SK-N-SH treated with all-trans-retinoic acid at 6 μM for 48 hours (cell line): ENCODE measurements at regions not wholly inside any gene's neighbourhood (a gene's known extent, or its start where the extent isn't known, plus 50 kb on each side); places are given as distances from the start of the nearest gene placed in this dataset.

ENCODE experiments used
- ATAC-seq: fragments of 200-7000 bp; cut with Tn5 transposase; 3 replicates; pipeline ENCODE4 v1.9.1; 2020; ENCODE audit warnings: mild to moderate bottlenecking, moderate library complexity
- ARNTL ChIP-seq: fragments of 450-650 bp; formaldehyde crosslinking; IDR thresholded peaks from 2 replicates; pipeline ENCODE4 v1.5.0; 2020; ENCODE audit warnings: low read depth, mild to moderate bottlenecking, moderate library complexity, borderline replicate concordance
- BACH2 ChIP-seq: fragments of 250-450 bp; sonication (Bioruptor Pico); IDR thresholded peaks from 2 replicates; pipeline ENCODE4 v1.9.0; 2021; ENCODE audit warnings: mild to moderate bottlenecking, borderline replicate concordance
- CREB5 ChIP-seq: fragments of 250-450 bp; sonication (Bioruptor Pico); IDR thresholded peaks from 2 replicates; pipeline ENCODE4 v1.5.1; 2020; ENCODE audit warnings: low read depth, mild to moderate bottlenecking, moderate library complexity
- CSDC2 ChIP-seq: fragments of 250-450 bp; sonication (Bioruptor Pico); IDR thresholded peaks from 2 replicates; pipeline ENCODE4 v1.5.0; 2020; ENCODE audit warnings: mild to moderate bottlenecking, moderate library complexity
- ESRRG ChIP-seq: fragments of 250-450 bp; sonication (Bioruptor Pico); IDR thresholded peaks from 2 replicates; pipeline ENCODE4 v1.6.1; 2021; ENCODE audit warnings: mild to moderate bottlenecking
- GLIS3 ChIP-seq: fragments of 250-450 bp; sonication (Bioruptor Pico); IDR thresholded peaks from 2 replicates; pipeline ENCODE4 v1.5.0; 2020; ENCODE audit warnings: mild to moderate bottlenecking, moderate library complexity
- ISL1 ChIP-seq: fragments of 250-450 bp; sonication (Bioruptor Pico); IDR thresholded peaks from 2 replicates; pipeline ENCODE4 v2.1.2; 2022; ENCODE audit warnings: mild to moderate bottlenecking, moderate library complexity
- OSR1 ChIP-seq: fragments of 250-450 bp; sonication (Bioruptor Pico); IDR thresholded peaks from 2 replicates; pipeline ENCODE4 v1.8.0; 2022; ENCODE audit warnings: moderate library complexity, mild to moderate bottlenecking, inconsistent platforms
- RARB ChIP-seq: fragments of 250-450 bp; sonication (Bioruptor Pico); IDR thresholded peaks from 2 replicates; pipeline ENCODE4 v1.8.0; 2021; ENCODE audit warnings: mild to moderate bottlenecking, moderate library complexity
- SNAI2 ChIP-seq: fragments of 250-450 bp; sonication (Bioruptor Pico); IDR thresholded peaks from 2 replicates; pipeline ENCODE4 v1.5.0; 2020; ENCODE audit warnings: mild to moderate bottlenecking, moderate library complexity
- TCF4 ChIP-seq: fragments of 250-450 bp; sonication (Bioruptor Pico); IDR thresholded peaks from 2 replicates; pipeline ENCODE4 v1.8.0; 2021; ENCODE audit warnings: mild to moderate bottlenecking, moderate library complexity, borderline replicate concordance
- TOX ChIP-seq: fragments of 250-450 bp; sonication (Bioruptor Pico); IDR thresholded peaks from 2 replicates; pipeline ENCODE4 v1.8.0; 2021; ENCODE audit warnings: mild to moderate bottlenecking, moderate library complexity, borderline replicate concordance
- TSHZ2 ChIP-seq: fragments of 250-450 bp; sonication (Bioruptor Pico); IDR thresholded peaks from 2 replicates; pipeline ENCODE4 v1.5.0; 2020; ENCODE audit warnings: mild to moderate bottlenecking, moderate library complexity
- ZC3H10 ChIP-seq: fragments of 250-450 bp; sonication (Bioruptor Pico); IDR thresholded peaks from 2 replicates; pipeline ENCODE4 v1.5.1; 2021; ENCODE audit warnings: mild to moderate bottlenecking, moderate library complexity
- ZFP3 ChIP-seq: fragments of 250-450 bp; sonication (Bioruptor Pico); IDR thresholded peaks from 2 replicates; pipeline ENCODE4 v1.5.0; 2020; ENCODE audit warnings: mild to moderate bottlenecking, moderate library complexity
- ZFP30 ChIP-seq: fragments of 450-650 bp; formaldehyde crosslinking; IDR thresholded peaks from 2 replicates; pipeline ENCODE4 v1.5.0; 2022; ENCODE audit warnings: mild to moderate bottlenecking, moderate library complexity
- ZNF565 ChIP-seq: fragments of 450-650 bp; formaldehyde crosslinking; conservative IDR thresholded peaks from 2 replicates; pipeline ENCODE4 v1.5.0; 2020; ENCODE audit warnings: low read depth, mild to moderate bottlenecking, moderate library complexity
- ZNF8 ChIP-seq: fragments of 450-650 bp; formaldehyde crosslinking; IDR thresholded peaks from 2 replicates; pipeline ENCODE4 v1.5.0; 2020; ENCODE audit warnings: mild to moderate bottlenecking, moderate library complexity
- TF ChIP-seq, protein P1 (sequence below): fragments of 250-450 bp; sonication (Bioruptor Pico); IDR thresholded peaks from 2 replicates; pipeline ENCODE4 v1.5.1; 2021; ENCODE audit warnings: mild to moderate bottlenecking, moderate library complexity

DNA sequence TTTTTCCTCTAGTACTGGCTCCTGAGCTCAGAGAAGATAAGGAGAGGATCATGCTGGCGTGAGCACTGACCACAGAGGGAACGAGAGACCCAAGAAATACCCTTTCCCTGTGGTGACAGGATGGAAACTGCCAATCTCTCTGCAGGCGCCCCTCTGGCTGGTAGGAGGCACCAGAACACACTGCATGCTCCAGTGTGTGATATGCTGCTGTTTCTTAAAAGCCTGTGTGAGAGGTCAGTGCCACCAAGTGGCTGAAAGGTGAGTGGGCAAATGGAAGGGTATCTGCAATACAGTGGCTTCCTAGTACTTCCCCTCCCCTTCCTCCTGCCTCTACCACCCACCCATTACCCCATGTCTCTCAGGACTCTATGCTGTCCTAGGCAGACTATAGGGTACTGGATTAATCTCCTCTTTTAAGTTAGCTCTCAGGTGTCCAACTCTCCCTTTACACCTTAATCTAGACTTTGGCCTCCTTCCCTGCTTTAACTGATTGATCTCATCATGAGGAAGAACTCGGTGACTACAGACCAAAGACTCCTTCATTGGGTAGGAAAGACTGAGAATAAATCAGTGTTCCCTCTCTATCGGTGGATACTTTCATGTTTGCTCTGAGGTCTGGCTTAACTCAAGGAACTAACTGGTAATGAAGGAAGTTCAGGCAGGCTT lies 283.6 kb downstream of the ADRA2A start (continued):
- TF ChIP-seq, protein P1, sequence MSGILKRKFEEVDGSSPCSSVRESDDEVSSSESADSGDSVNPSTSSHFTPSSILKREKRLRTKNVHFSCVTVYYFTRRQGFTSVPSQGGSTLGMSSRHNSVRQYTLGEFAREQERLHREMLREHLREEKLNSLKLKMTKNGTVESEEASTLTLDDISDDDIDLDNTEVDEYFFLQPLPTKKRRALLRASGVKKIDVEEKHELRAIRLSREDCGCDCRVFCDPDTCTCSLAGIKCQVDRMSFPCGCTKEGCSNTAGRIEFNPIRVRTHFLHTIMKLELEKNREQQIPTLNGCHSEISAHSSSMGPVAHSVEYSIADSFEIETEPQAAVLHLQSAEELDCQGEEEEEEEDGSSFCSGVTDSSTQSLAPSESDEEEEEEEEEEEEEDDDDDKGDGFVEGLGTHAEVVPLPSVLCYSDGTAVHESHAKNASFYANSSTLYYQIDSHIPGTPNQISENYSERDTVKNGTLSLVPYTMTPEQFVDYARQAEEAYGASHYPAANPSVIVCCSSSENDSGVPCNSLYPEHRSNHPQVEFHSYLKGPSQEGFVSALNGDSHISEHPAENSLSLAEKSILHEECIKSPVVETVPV = no peak

DNA sequence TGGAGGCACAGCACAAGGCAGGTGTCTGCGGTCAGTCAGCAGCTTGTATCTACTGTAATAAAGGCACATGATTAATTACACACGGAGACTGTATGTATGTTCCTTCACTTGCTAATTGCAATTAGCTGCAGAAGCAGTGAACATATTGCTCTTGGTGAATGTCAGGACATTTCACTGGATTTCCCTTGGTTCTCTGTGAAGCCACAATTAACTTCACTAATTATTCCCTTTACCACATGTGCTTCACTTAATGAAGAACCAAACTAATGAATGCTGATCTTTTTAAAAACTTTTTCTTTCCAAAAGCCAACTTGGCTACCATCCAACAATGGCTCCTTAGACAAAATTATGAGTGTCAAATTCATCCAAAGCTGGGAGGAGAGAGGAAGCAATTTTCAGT lies 290.7 kb downstream of the ADRA2A start:
- ATAC-seq = no peak
- no peak for TF ChIP-seq ISL1 (CRISPR knock-in tag)
- no peak for TF ChIP-seq ZNF565
- TF ChIP-seq ARNTL (CRISPR knock-in tag) = no peak
- TF ChIP-seq GLIS3 (CRISPR knock-in tag) = no peak
- no peak for TF ChIP-seq ZC3H10 (CRISPR knock-in tag)
- no peak for TF ChIP-seq ESRRG
- no peak for TF ChIP-seq TCF4 (CRISPR knock-in tag)
- no peak for TF ChIP-seq RARB (CRISPR knock-in tag)
- no peak for TF ChIP-seq TOX (CRISPR knock-in tag)
- no peak for TF ChIP-seq OSR1 (CRISPR knock-in tag)
- no peak for TF ChIP-seq CREB5 (CRISPR knock-in tag)
- no peak for TF ChIP-seq SNAI2 (CRISPR knock-in tag)
- TF ChIP-seq CSDC2 (CRISPR knock-in tag) = no peak

- TF ChIP-seq BACH2 (CRISPR knock-in tag) (no peak), GLIS3 (CRISPR knock-in tag) (no peak), ZFP3 (CRISPR knock-in tag) (no peak), ZFP30 (CRISPR knock-in tag) (no peak), ZC3H10 (CRISPR knock-in tag) (no peak), TSHZ2 (CRISPR knock-in tag) (no peak), ESRRG (no peak), TOX (CRISPR knock-in tag) (no peak), CREB5 (CRISPR knock-in tag) (no peak), ZNF8 (CRISPR knock-in tag) (no peak), ARNTL (CRISPR knock-in tag) (no peak)
- TF ChIP-seq, protein P1 = no peak
- ATAC-seq = no peak
Observed at GRCh38 chr10:111370101-111370500, 293.3 kb downstream of the ADRA2A start.

- TF ChIP-seq TSHZ2 (CRISPR knock-in tag) = no peak
- TF ChIP-seq SNAI2 (CRISPR knock-in tag) = no peak
- TF ChIP-seq ZFP30 (CRISPR knock-in tag) = no peak
- no peak for ATAC-seq
Observed at GRCh38 chr10:111373696-111374095, 296.9 kb downstream of the ADRA2A start.
